ENCODE measurements at regions not wholly inside any gene's neighbourhood (a gene's known extent, or its start where the extent isn't known, plus 50 kb on each side); places are given as distances from the start of the nearest gene placed in this dataset.

DNA sequence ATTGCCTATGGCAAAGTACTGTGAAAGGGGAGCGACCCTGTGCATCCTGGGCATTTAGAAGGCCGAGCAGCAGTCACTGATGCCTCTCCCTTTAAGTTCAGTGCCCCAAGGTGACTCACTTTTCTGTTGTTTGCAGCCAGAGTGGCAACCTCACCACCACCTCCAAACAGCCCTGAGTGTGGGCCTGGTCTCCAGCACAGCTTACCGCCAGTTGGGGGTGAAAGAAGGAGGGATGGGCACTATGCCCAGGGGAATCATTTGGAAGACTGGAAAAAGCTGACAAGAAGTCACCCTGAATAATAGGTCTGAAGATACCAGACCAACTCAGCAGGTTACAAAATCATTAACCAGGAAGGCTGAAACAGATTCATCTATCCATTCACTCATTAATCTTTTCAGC is 571.8 kb downstream of the EPHB1 start:
- no peak for DNase-seq
- TF ChIP-seq POLR2A (IDR thresholded peaks at IDR 0.05), result no peak
- no peak for TF ChIP-seq CTCF (IDR thresholded peaks at IDR 0.05)
- intact Hi-C loops (cut with DNase I; ENCODE audit: low total_unique reads), result no loop called here
- Histone ChIP-seq H3K4me1 (no peaks in the 10 kb centered on the region), H3K27ac (no peak overlapping the region), H3K4me3 (no peak overlapping the region), H3K36me3 (no peaks in the 10 kb centered on the region), H3K27me3 (no peaks in the 10 kb centered on the region), H3K9me3 (no peaks in the 10 kb centered on the region)

DNA sequence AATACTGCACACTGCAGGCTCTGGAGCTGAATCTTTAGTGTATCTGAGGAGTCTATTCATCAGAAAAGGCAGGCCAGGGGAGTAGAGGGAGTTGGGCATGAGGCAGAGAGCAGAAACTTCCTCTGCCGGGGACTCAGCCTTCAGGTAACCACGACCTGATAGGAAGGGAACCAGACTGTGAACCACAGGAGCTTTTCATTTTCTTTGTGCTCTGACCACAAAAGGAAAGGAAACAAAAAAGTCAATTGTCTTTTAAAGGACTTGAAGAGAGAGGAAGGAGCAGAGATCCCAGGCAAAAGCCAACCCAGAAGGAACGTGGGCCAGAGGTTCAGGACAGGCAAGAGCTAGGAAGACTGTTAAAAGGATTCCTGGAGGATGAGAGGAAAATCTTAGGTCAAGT is 573.3 kb downstream of the EPHB1 start:
- Histone ChIP-seq H3K4me3 (no peak overlapping the region), H3K27me3 (no peaks in the 10 kb centered on the region), H3K4me1 (no peaks in the 10 kb centered on the region), H3K36me3 (no peaks in the 10 kb centered on the region), H3K9me3 (no peaks in the 10 kb centered on the region), H3K27ac (no peak overlapping the region)
- no peak for DNase-seq
- intact Hi-C loops (cut with DNase I; ENCODE audit: low total_unique reads), result no loop called here
- TF ChIP-seq CTCF (IDR thresholded peaks at IDR 0.05), result no peak
- TF ChIP-seq POLR2A (IDR thresholded peaks at IDR 0.05), result no peak

DNA sequence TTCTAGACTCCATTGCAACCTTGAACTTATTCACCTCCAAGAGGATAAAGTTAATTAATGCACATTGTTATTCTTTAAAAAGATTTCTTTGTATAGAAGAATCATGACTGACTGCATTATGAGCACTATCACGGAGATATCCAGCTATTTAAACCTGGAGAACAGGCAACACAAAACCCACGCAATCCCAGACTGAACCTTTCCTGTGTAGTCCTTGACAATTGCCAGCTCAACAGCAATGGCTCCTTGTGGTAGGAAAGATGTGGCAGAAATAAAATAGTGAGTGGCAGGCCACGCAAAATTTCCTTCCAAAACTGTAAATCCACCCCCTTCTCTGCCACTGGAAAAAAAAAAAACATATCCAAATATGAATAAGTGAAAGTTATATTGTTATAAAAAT is 573.7 kb downstream of the EPHB1 start:
- Histone ChIP-seq H3K4me1 (no peaks in the 10 kb centered on the region), H3K27ac (no peak overlapping the region), H3K27me3 (no peaks in the 10 kb centered on the region), H3K4me3 (no peak overlapping the region), H3K9me3 (no peaks in the 10 kb centered on the region), H3K36me3 (no peaks in the 10 kb centered on the region)
- DNase-seq, result no peak
- TF ChIP-seq POLR2A (IDR thresholded peaks at IDR 0.05), result no peak
- TF ChIP-seq CTCF (IDR thresholded peaks at IDR 0.05), result no peak
- intact Hi-C loops (cut with DNase I; ENCODE audit: low total_unique reads), result no loop called here

- H3K9me3 ChIP-seq, result no peaks in the 10 kb centered on the region
- H3K27ac ChIP-seq, result no peak overlapping the region
- no peak overlapping the region for H3K4me3 ChIP-seq
- no peak for TF ChIP-seq POLR2A (IDR thresholded peaks at IDR 0.05)
- H3K4me1 ChIP-seq, result no peaks in the 10 kb centered on the region
- no peaks in the 10 kb centered on the region for H3K36me3 ChIP-seq
- intact Hi-C loops (cut with DNase I; ENCODE audit: low total_unique reads), result no loop called here
- no peaks in the 10 kb centered on the region for H3K27me3 ChIP-seq
- no peak for DNase-seq
Measured at GRCh38 chr3:135374571-135374970, 579.5 kb downstream of the EPHB1 start.

GRCh38 chr3:135382188-135382587 is 583.3 kb upstream of the PPP2R3A start:
- no peak for TF ChIP-seq CTCF (IDR thresholded peaks at IDR 0.05)
- Histone ChIP-seq H3K4me3 (no peak overlapping the region), H3K27ac (no peak overlapping the region), H3K27me3 (no peaks in the 10 kb centered on the region), H3K36me3 (no peaks in the 10 kb centered on the region), H3K9me3 (no peaks in the 10 kb centered on the region), H3K4me1 (no peaks in the 10 kb centered on the region)
- intact Hi-C loops (cut with DNase I; ENCODE audit: low total_unique reads), result no loop called here
- DNase-seq, result no peak

GRCh38 chr3:135382621-135383020 is 582.9 kb upstream of the PPP2R3A start:
- Histone ChIP-seq H3K27ac (no peak overlapping the region), H3K27me3 (no peaks in the 10 kb centered on the region), H3K4me3 (no peak overlapping the region), H3K9me3 (no peaks in the 10 kb centered on the region), H3K4me1 (no peaks in the 10 kb centered on the region), H3K36me3 (no peaks in the 10 kb centered on the region)
- intact Hi-C loops (cut with DNase I; ENCODE audit: low total_unique reads), result no loop called here
- TF ChIP-seq CTCF (IDR thresholded peaks at IDR 0.05) (no peak), POLR2A (IDR thresholded peaks at IDR 0.05) (no peak)
- DNase-seq, result no peak

All from uterus (tissue), 3 donors.